ENCODE measurements at regions not wholly inside any gene's neighbourhood (a gene's known extent, or its start where the extent isn't known, plus 50 kb on each side); places are given as distances from the start of the nearest gene placed in this dataset.

DNA sequence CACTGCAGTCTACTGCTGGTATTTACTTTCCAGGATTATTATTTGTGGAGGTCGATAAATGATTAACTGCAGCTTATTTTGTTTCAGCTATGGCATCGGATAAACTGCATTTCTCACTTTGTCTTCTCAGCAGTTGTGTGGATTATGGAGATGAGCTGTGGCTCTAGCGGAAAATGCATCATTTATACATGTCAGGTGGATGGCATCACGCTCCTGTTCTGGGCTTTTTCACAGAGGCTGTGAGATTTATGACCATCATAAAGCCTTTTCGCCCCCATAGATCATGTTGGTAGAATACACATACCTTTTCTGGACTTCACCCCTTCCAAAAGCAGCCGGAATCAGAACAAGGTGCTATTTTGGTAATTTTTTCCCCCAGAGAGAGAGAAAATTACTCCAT, 118.8 kb upstream of the MAGEB18 start (continued):
- TF ChIP-seq, protein P1, sequence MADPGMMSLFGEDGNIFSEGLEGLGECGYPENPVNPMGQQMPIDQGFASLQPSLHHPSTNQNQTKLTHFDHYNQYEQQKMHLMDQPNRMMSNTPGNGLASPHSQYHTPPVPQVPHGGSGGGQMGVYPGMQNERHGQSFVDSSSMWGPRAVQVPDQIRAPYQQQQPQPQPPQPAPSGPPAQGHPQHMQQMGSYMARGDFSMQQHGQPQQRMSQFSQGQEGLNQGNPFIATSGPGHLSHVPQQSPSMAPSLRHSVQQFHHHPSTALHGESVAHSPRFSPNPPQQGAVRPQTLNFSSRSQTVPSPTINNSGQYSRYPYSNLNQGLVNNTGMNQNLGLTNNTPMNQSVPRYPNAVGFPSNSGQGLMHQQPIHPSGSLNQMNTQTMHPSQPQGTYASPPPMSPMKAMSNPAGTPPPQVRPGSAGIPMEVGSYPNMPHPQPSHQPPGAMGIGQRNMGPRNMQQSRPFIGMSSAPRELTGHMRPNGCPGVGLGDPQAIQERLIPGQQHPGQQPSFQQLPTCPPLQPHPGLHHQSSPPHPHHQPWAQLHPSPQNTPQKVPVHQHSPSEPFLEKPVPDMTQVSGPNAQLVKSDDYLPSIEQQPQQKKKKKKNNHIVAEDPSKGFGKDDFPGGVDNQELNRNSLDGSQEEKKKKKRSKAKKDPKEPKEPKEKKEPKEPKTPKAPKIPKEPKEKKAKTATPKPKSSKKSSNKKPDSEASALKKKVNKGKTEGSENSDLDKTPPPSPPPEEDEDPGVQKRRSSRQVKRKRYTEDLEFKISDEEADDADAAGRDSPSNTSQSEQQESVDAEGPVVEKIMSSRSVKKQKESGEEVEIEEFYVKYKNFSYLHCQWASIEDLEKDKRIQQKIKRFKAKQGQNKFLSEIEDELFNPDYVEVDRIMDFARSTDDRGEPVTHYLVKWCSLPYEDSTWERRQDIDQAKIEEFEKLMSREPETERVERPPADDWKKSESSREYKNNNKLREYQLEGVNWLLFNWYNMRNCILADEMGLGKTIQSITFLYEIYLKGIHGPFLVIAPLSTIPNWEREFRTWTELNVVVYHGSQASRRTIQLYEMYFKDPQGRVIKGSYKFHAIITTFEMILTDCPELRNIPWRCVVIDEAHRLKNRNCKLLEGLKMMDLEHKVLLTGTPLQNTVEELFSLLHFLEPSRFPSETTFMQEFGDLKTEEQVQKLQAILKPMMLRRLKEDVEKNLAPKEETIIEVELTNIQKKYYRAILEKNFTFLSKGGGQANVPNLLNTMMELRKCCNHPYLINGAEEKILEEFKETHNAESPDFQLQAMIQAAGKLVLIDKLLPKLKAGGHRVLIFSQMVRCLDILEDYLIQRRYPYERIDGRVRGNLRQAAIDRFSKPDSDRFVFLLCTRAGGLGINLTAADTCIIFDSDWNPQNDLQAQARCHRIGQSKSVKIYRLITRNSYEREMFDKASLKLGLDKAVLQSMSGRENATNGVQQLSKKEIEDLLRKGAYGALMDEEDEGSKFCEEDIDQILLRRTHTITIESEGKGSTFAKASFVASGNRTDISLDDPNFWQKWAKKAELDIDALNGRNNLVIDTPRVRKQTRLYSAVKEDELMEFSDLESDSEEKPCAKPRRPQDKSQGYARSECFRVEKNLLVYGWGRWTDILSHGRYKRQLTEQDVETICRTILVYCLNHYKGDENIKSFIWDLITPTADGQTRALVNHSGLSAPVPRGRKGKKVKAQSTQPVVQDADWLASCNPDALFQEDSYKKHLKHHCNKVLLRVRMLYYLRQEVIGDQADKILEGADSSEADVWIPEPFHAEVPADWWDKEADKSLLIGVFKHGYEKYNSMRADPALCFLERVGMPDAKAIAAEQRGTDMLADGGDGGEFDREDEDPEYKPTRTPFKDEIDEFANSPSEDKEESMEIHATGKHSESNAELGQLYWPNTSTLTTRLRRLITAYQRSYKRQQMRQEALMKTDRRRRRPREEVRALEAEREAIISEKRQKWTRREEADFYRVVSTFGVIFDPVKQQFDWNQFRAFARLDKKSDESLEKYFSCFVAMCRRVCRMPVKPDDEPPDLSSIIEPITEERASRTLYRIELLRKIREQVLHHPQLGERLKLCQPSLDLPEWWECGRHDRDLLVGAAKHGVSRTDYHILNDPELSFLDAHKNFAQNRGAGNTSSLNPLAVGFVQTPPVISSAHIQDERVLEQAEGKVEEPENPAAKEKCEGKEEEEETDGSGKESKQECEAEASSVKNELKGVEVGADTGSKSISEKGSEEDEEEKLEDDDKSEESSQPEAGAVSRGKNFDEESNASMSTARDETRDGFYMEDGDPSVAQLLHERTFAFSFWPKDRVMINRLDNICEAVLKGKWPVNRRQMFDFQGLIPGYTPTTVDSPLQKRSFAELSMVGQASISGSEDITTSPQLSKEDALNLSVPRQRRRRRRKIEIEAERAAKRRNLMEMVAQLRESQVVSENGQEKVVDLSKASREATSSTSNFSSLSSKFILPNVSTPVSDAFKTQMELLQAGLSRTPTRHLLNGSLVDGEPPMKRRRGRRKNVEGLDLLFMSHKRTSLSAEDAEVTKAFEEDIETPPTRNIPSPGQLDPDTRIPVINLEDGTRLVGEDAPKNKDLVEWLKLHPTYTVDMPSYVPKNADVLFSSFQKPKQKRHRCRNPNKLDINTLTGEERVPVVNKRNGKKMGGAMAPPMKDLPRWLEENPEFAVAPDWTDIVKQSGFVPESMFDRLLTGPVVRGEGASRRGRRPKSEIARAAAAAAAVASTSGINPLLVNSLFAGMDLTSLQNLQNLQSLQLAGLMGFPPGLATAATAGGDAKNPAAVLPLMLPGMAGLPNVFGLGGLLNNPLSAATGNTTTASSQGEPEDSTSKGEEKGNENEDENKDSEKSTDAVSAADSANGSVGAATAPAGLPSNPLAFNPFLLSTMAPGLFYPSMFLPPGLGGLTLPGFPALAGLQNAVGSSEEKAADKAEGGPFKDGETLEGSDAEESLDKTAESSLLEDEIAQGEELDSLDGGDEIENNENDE (IDR thresholded peaks at IDR 0.05; ENCODE audit: insufficient replicate concordance, low read length) = no peak
- no peak for TF ChIP-seq ATF3 (IDR thresholded peaks at IDR 0.05; ENCODE audit: insufficient read depth, low read depth, low read length)
- TF ChIP-seq CEBPB (IDR thresholded peaks at IDR 0.05; ENCODE audit: low read depth, low read length) = no peak
- no peak for TF ChIP-seq EGR1 (IDR thresholded peaks at IDR 0.05; ENCODE audit: borderline replicate concordance, low read depth, low read length)
- no peak for TF ChIP-seq BRCA1 (IDR thresholded peaks at IDR 0.05; ENCODE audit: low read depth, low read length)
- no peak for TF ChIP-seq SRF (IDR thresholded peaks at IDR 0.05; ENCODE audit: low read depth, low read length)
